IPS-20b (cell line): ENCODE measurements at regions not wholly inside any gene's neighbourhood (a gene's known extent, or its start where the extent isn't known, plus 50 kb on each side); places are given as distances from the start of the nearest gene placed in this dataset.
"Not testable (repeated sequence)": the region's sequence is repeated elsewhere in the genome, so short reads cannot be mapped to it uniquely, and the experiment has no call there.

ENCODE experiments used
- H3K27ac ChIP-seq: one replicate; pipeline ENCODE4 v1.5.1; 2013; ENCODE audit warnings: low read length
- H3K27me3 ChIP-seq: 2 replicates; pipeline ENCODE4 v1.6.1; 2013; ENCODE audit warnings: mild to moderate bottlenecking, low read length, inconsistent platforms; ENCODE audit not compliant: insufficient read depth
- H3K36me3 ChIP-seq: 2 replicates; pipeline ENCODE4 v1.6.1; 2013; ENCODE audit warnings: low read depth, mild to moderate bottlenecking, inconsistent platforms, low read length, moderate library complexity; ENCODE audit not compliant: insufficient read depth
- H3K4me1 ChIP-seq: 2 replicates; pipeline ENCODE4 v1.6.1; 2013; ENCODE audit warnings: mild to moderate bottlenecking, control low read depth, inconsistent platforms, low read length, moderate library complexity; ENCODE audit not compliant: insufficient read depth
- H3K4me3 ChIP-seq: 2 replicates; pipeline ENCODE4 v1.5.1; 2013; ENCODE audit warnings: mild to moderate bottlenecking, low read length, inconsistent platforms
- H3K9ac ChIP-seq: 2 replicates; pipeline ENCODE4 v1.6.1; 2013; ENCODE audit warnings: low read depth, mild to moderate bottlenecking, inconsistent platforms, low read length, moderate library complexity
- H3K9me3 ChIP-seq: 2 replicates; pipeline ENCODE4 v1.6.1; 2013; ENCODE audit warnings: mild to moderate bottlenecking, low read depth, low read length, inconsistent platforms; ENCODE audit not compliant: insufficient read depth

DNA sequence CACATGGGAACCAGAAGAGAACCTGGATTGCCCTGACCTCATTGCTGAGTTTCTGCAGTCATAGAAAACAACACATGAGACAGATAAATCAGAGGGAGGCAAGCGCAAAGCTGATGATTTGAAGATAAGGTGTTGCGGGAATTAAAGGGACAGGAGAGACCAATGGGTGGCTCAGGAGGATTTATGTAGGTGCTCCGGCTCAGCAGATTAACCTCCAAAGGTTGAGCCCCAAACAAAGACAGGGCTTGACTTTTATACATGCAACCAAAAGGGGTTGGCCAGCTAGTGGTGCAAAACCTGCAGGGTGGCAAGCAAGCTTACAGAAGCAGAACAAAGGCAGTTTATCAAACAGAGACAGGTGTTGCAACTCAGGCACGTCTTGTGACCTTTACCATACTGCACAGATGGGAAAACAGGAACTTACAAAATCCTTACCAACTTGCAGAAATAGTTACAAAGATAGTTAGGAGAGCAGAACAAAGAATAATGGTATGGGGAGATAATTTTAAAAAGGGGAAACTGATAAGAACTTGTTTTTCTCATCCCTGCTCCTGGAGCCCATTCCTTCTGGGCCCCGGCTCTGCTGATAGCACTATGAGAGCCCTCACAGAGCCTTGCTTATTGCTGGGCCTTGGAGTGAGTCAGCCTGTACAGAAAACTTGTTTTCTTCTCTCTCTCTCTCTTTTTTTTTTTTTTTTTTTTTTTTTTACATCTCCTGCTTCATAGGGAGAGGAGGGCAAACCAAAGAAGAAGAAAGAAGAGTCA, 93.6 kb downstream of the SNRPE start:
- Histone ChIP-seq H3K36me3 (no peaks in the 10 kb centered on the region), H3K27me3 (no peaks in the 10 kb centered on the region), H3K4me1 (no peaks in the 10 kb centered on the region), H3K27ac (no peak overlapping the region), H3K4me3 (no peak overlapping the region), H3K9ac (no peak overlapping the region), H3K9me3 (peaks cover 31% of the 10 kb centered on the region)

DNA sequence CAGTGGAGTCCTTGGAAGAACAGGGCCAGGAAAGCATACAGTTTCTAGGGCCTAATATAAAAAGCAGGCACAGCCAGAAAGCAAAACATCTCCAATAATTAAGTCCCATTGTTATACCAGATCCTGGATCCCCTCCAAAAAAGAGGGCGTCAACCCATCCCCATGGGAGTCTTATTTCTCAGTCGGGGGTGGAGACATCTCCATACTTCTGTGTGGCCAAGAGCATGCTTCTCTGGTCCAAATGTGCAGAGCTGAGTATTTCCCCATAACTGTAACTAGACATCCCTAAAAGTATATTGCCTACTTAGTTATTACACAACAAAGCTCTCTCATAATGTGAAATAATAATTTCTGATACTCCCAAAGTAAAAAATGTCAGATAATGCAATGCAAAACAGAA, 104.2 kb upstream of the SOX13 start:
- H3K4me3 ChIP-seq, result no peak overlapping the region
- no peak overlapping the region for H3K9ac ChIP-seq
- H3K36me3 ChIP-seq, result no peaks in the 10 kb centered on the region
- H3K9me3 ChIP-seq, result peaks cover 77% of the 10 kb centered on the region
- no peaks in the 10 kb centered on the region for H3K4me1 ChIP-seq
- H3K27me3 ChIP-seq, result no peaks in the 10 kb centered on the region
- H3K27ac ChIP-seq, result no peak overlapping the region

DNA sequence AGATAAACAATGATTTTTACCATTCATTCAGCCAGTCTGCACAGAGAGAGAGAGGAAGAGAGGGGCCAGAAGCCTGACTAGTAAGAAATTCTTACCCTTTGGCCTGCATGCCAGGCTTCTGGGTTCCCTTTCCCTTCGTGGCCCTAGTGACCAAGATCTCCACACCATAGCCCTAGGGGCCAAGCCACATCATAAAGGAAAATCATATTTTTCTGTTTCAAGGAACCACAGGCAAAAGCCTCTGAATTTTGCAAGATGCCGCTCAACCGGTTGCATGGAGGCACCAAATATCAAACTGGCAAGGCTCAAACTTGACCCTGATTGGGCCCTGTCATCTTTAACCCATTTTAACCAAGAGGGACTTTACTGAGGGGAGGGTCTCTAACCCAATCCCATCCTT, 103.1 kb upstream of the SOX13 start:
- Histone ChIP-seq H3K27ac (no peak overlapping the region), H3K36me3 (no peaks in the 10 kb centered on the region), H3K4me1 (no peaks in the 10 kb centered on the region), H3K4me3 (no peak overlapping the region), H3K27me3 (no peaks in the 10 kb centered on the region), H3K9me3 (peaks cover 77% of the 10 kb centered on the region), H3K9ac (no peak overlapping the region)

DNA sequence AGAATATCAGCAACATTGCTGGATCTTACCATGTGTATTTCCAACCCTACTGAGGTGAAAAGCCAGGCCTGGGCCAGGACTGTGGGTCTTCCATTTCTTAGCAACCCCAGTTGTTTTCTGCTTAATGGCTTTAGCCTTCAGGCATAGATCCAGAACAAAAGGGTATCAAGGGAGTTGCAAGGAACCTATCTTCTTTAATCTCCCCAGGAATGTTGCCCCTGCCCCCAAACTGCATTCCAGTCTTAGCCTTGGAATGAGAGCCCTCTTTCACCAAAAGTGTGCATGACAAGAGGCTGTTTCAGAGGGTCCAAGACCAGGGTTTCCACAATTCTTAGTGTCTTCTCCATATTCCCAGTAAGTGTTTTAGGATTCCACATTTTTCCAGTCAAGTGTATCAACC, 87.9 kb upstream of the SOX13 start:
- Histone ChIP-seq H3K27ac (peak overlapping the region; percentile 84), H3K4me3 (peak overlapping the region; percentile 53)

DNA sequence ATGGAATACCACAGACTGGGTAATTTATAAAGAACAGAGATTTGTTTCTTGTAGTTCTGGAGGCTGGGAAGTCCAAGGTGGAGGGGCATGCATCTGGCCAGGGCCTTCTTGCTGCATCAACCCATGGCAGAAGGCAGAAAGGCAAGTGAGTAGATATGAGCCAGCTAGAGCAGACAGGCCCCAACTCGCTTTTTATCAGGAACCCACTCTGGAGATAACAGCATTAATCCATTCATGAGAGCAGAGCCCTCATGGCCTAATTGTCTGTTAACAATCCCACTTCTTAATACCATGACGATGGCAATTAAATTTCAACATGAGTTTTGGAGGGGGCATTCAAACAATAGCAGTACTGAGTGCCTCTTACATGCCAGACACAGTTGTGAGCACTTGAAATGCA, 87.2 kb upstream of the SOX13 start:
- Histone ChIP-seq H3K27me3 (no peaks in the 10 kb centered on the region), H3K4me1 (peaks cover 17% of the 10 kb centered on the region; the same call in 1 of the 2 replicates), H3K4me3 (peak overlapping the region; percentile 53; the same call in 1 of the 2 replicates), H3K36me3 (no peaks in the 10 kb centered on the region), H3K27ac (peak overlapping the region; percentile 84), H3K9ac (peak overlapping the region; percentile 62; the same call in 1 of the 2 replicates), H3K9me3 (peaks cover 14% of the 10 kb centered on the region; the same call in 1 of the 2 replicates)

More for the DNA sequence above, 87.9 kb upstream of the SOX13 start:
- H3K4me1 ChIP-seq, result peaks cover 17% of the 10 kb centered on the region; the same call in 1 of the 2 replicates
- H3K9ac ChIP-seq, result peak overlapping the region; percentile 62
- no peaks in the 10 kb centered on the region for H3K36me3 ChIP-seq
- H3K9me3 ChIP-seq, result peaks cover 14% of the 10 kb centered on the region; the same call in 1 of the 2 replicates
- no peaks in the 10 kb centered on the region for H3K27me3 ChIP-seq

DNA sequence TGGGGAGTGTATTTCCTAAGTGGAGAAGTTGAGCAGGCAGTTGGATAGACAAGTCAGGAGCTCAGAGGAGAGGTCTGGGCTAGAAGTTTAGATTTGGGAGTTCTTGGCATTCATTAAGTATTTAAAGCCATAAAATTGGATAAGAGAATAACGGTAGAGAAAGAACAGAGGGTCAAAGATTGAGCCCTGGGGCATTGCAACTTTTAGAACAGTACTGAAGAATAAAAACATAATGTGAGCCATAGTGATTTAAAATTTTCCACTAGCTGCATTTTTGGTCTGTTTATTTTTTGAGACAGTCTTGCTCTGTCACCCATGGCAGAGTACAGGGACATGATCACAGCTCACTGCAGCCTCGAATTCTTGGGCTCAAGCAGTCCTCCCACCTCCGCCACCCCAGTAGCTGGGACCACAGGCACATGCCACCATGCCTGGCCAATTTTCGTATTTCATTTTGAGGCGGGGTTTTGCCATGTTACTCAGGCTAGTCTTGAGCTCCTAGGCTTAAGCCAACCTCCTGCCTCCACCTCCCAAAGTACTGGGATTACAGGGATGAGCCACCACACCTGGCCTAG, 85.9 kb upstream of the SOX13 start:
- H3K36me3 ChIP-seq, result no peaks in the 10 kb centered on the region
- H3K9me3 ChIP-seq, result peaks cover 14% of the 10 kb centered on the region; the same call in 1 of the 2 replicates
- peaks cover 17% of the 10 kb centered on the region; the same call in 1 of the 2 replicates for H3K4me1 ChIP-seq
- no peak overlapping the region for H3K27ac ChIP-seq
- H3K9ac ChIP-seq, result no peak overlapping the region
- H3K27me3 ChIP-seq, result no peaks in the 10 kb centered on the region
- H3K4me3 ChIP-seq, result no peak overlapping the region

DNA sequence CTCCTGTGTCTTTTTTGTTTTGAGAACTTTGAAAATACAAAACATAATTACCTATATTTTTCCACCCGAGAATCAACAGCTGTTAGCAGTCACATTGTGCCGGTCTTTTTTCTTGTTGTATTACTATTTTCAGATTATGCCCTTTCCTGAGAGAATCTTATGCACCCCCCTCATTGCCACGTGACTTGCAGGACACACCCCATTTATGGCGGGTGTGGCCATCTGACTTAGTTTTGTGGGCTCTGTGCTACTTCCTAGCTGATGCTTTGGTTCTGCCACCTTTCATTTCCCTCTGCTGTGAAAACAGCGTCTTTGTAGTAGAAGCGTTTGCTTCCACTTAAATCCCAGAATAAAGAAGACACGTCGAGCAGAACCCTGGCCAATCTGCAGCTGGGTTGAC, 82.8 kb upstream of the SOX13 start:
- Histone ChIP-seq H3K4me1 (peaks cover 20% of the 10 kb centered on the region; the same call in 1 of the 2 replicates), H3K9me3 (no peaks in the 10 kb centered on the region), H3K27ac (no peak overlapping the region), H3K36me3 (no peaks in the 10 kb centered on the region), H3K27me3 (no peaks in the 10 kb centered on the region), H3K9ac (no peak overlapping the region), H3K4me3 (no peak overlapping the region)

DNA sequence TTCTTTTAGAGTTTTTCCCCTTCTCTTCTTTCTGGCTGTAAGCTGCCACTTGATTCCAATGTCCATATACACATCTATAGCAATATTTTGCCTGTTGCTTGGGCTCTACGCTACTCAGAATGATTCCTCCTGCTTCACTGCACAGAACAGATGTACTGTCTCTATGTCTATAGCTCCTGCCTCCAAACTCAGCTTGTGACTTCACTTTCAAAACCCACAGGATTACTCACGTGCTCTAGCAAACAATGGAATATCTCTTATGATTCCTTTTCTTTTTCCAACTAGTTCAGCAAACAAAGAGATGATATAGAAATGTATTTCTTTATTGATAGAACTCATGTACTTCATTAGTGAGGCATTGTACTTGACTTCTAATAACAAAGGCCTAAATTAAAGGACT, 80.5 kb upstream of the SOX13 start:
- no peaks in the 10 kb centered on the region for H3K9me3 ChIP-seq
- H3K9ac ChIP-seq, result no peak overlapping the region
- H3K27me3 ChIP-seq, result peaks cover under 1% of the 10 kb centered on the region; the same call in 1 of the 2 replicates
- no peak overlapping the region for H3K27ac ChIP-seq
- peaks cover 14% of the 10 kb centered on the region; the same call in 1 of the 2 replicates for H3K4me1 ChIP-seq
- H3K36me3 ChIP-seq, result no peaks in the 10 kb centered on the region
- no peak overlapping the region for H3K4me3 ChIP-seq

DNA sequence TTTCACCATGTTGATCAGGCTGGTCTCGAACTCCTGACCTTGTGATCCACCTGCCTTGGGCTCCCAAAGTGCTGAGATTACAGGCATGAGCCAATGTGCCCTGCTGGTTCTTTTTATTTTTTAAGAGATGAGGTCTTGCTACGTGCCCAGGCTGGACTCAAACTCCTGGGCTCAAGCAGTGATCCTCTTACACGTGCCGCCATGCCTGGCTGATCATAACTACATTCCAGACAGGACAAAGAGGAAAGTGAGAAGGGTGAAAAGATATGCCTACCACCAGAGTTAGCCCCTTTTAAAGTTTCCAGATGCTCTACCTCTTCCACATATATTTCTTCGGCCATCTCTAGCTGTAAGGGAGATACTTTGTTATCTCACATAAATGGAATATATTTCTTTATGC, 79.7 kb upstream of the SOX13 start:
- H3K4me3 ChIP-seq, result no peak overlapping the region
- H3K9me3 ChIP-seq, result no peaks in the 10 kb centered on the region
- H3K27ac ChIP-seq, result no peak overlapping the region
- peaks cover 4% of the 10 kb centered on the region; the same call in 1 of the 2 replicates for H3K27me3 ChIP-seq
- H3K36me3 ChIP-seq, result no peaks in the 10 kb centered on the region
- H3K4me1 ChIP-seq, result peaks cover 17% of the 10 kb centered on the region; the same call in 1 of the 2 replicates
- no peak overlapping the region for H3K9ac ChIP-seq

DNA sequence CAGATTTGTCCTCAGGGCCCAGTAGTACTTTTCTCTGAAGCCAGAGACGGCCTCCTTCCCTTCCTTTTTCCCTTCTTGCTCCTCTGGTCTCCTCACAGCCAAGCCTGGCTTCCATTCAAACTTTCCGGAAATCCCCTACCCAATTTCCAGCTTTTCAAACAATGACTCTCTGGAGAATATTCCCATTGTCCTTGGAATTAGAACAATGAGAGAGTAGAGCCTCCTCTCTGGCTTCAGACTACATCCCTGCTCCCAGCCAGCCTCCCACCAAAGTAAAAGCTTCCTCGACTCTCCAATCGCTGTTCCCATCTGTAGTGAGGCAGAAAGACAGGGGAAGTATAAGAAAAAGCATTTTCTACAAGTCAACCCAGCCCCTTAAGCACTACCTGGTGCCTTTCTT, 77.7 kb upstream of the SOX13 start:
- Histone ChIP-seq H3K27ac (no peak overlapping the region), H3K36me3 (no peaks in the 10 kb centered on the region), H3K4me3 (no peak overlapping the region), H3K27me3 (peaks cover 4% of the 10 kb centered on the region; the same call in 1 of the 2 replicates), H3K9ac (peak overlapping the region; percentile 7; the same call in 1 of the 2 replicates), H3K9me3 (no peaks in the 10 kb centered on the region), H3K4me1 (peaks cover 21% of the 10 kb centered on the region; the same call in 1 of the 2 replicates)

DNA sequence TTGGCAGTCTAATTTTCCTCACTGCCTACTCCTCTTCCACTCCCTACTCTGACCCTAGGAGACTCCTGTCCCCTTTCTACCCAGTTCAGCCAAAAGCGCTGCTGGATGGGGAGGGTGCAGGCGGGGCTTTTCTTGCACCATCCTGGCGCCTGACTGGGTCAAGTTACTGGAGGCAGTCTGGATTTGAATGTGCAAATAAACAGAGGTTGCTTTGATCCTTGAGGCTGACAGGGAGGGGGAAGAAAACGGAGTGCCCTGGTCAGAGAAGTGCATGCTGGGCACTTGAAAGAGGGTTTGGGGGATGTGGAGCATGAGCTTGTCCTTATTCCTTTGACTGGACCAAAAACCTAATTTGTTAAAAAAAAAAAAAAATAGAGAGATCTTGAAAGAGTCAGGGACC, 76.8 kb upstream of the SOX13 start:
- peak overlapping the region; percentile 16; the same call in 1 of the 2 replicates for H3K4me3 ChIP-seq
- no peaks in the 10 kb centered on the region for H3K9me3 ChIP-seq
- no peaks in the 10 kb centered on the region for H3K36me3 ChIP-seq
- no peak overlapping the region for H3K27ac ChIP-seq
- peaks cover 4% of the 10 kb centered on the region; the same call in 1 of the 2 replicates for H3K27me3 ChIP-seq
- peaks cover 21% of the 10 kb centered on the region; the same call in 1 of the 2 replicates for H3K4me1 ChIP-seq
- H3K9ac ChIP-seq, result no peak overlapping the region; the same call in 1 of the 2 replicates

DNA sequence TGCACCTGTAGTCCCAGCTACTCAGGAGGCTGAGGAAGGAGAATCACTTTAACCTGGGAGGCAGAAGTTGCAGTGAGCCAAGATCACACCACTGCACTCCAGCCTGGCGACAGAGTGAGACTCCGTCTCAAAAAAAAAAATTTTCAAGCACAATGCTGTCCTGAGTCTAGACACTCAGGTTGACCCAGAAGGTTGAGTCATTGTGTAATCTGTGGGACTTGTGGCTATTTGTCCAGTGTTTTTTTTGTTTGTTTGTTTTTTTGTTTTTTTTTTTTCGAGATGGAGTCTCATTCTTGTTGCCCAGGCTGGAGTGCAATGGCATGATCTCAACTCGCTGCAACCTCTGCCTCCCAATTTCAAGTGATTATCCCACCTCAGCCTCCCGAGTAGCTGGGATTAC, 74.3 kb upstream of the SOX13 start:
- H3K36me3 ChIP-seq, H3K9me3 ChIP-seq, H3K27me3 ChIP-seq, H3K4me3 ChIP-seq, H3K9ac ChIP-seq, H3K27ac ChIP-seq: not testable (repeated sequence)
- peaks cover 23% of the 10 kb centered on the region; the same call in 1 of the 2 replicates for H3K4me1 ChIP-seq
